H9 (cell line): ENCODE measurements at regions not wholly inside any gene's neighbourhood (a gene's known extent, or its start where the extent isn't known, plus 50 kb on each side); places are given as distances from the start of the nearest gene placed in this dataset.

Experiments
- DNase-seq: peaks from one replicate; pipeline ENCODE4 v3.0.0-alpha.2; 2017
- H2AFZ ChIP-seq: one replicate; pipeline ENCODE4 v1.6.1; 2013; ENCODE audit warnings: mild to moderate bottlenecking, low read length, control low read depth, moderate library complexity
- H2AK5ac ChIP-seq: 2 replicates; pipeline ENCODE4 v1.6.1; 2013; ENCODE audit warnings: low read length, control low read depth, mixed read lengths; ENCODE audit not compliant: insufficient read length
- H2BK120ac ChIP-seq: one replicate; pipeline ENCODE4 v1.6.1; 2013; ENCODE audit warnings: low read depth, mild to moderate bottlenecking, low read length, control low read depth, inconsistent platforms; ENCODE audit not compliant: poor library complexity, severe bottlenecking
- H2BK12ac ChIP-seq: 2 replicates; pipeline ENCODE4 v1.6.1; 2013; ENCODE audit warnings: low read length, control low read depth, mixed read lengths, low read depth; ENCODE audit not compliant: insufficient read length
- H2BK15ac ChIP-seq: 2 replicates; pipeline ENCODE4 v1.6.1; 2013; ENCODE audit warnings: low read depth, low read length, control low read depth
- H2BK20ac ChIP-seq: one replicate; pipeline ENCODE4 v1.6.1; 2013; ENCODE audit warnings: low read depth, mild to moderate bottlenecking, low read length, control low read depth, inconsistent platforms; ENCODE audit not compliant: poor library complexity, severe bottlenecking
- H2BK5ac ChIP-seq: 2 replicates; pipeline ENCODE4 v1.6.1; 2013; ENCODE audit warnings: low read length, control low read depth, mixed read lengths; ENCODE audit not compliant: insufficient read length
- H3K14ac ChIP-seq: 2 replicates; pipeline ENCODE4 v1.6.1; 2013; ENCODE audit warnings: low read length, control low read depth; ENCODE audit not compliant: insufficient read depth
- H3K18ac ChIP-seq: 2 replicates; pipeline ENCODE4 v1.6.1; 2013; ENCODE audit warnings: low read depth, mild to moderate bottlenecking, mixed read lengths, low read length, control low read depth; ENCODE audit not compliant: insufficient read length
- H3K23ac ChIP-seq: 2 replicates; pipeline ENCODE4 v1.6.1; 2013; ENCODE audit warnings: low read length, control low read depth, mixed read lengths, low read depth; ENCODE audit not compliant: insufficient read length
- H3K23me2 ChIP-seq: 2 replicates; pipeline ENCODE4 v1.6.1; 2013; ENCODE audit warnings: low read depth, mild to moderate bottlenecking, mixed read lengths, low read length, control low read depth; ENCODE audit not compliant: insufficient read length, poor library complexity, severe bottlenecking
- H3K27ac ChIP-seq: 2 replicates; pipeline ENCODE4 v1.5.1; 2013; ENCODE audit warnings: low read length, control low read depth, mixed read lengths, low read depth; ENCODE audit not compliant: insufficient read length
- H3K27me3 ChIP-seq: 2 replicates; pipeline ENCODE4 v1.6.1; 2013; ENCODE audit warnings: low read length, control low read depth, inconsistent platforms; ENCODE audit not compliant: insufficient read depth
- H3K4ac ChIP-seq: 2 replicates; pipeline ENCODE4 v1.6.1; 2013; ENCODE audit warnings: low read depth, mild to moderate bottlenecking, control low read depth, inconsistent platforms, low read length, moderate library complexity
- H3K4me1 ChIP-seq: 2 replicates; pipeline ENCODE4 v1.6.1; 2013; ENCODE audit warnings: low read length, control low read depth, inconsistent platforms; ENCODE audit not compliant: insufficient read depth
- H3K4me2 ChIP-seq: 2 replicates; pipeline ENCODE4 v1.6.1; 2013; ENCODE audit warnings: low read length, control low read depth, mixed read lengths; ENCODE audit not compliant: insufficient read length, insufficient read depth
- H3K56ac ChIP-seq: 2 replicates; pipeline ENCODE4 v1.6.1; 2013; ENCODE audit warnings: low read depth, mild to moderate bottlenecking, mixed read lengths, low read length, control low read depth; ENCODE audit not compliant: insufficient read length
- H3K79me1 ChIP-seq: 2 replicates; pipeline ENCODE4 v1.6.1; 2013; ENCODE audit warnings: low read depth, mild to moderate bottlenecking, moderate library complexity, low read length, control low read depth, inconsistent platforms; ENCODE audit not compliant: insufficient read depth, poor library complexity, severe bottlenecking
- H3K79me2 ChIP-seq: 2 replicates; pipeline ENCODE4 v1.6.1; 2013; ENCODE audit warnings: low read length, control low read depth, inconsistent platforms; ENCODE audit not compliant: insufficient read depth
- H3K9ac ChIP-seq: 2 replicates; pipeline ENCODE4 v1.6.1; 2013; ENCODE audit warnings: low read length, control low read depth, mixed read lengths; ENCODE audit not compliant: insufficient read length; ENCODE audit errors: extremely low read depth
- H3K9me3 ChIP-seq: one replicate; pipeline ENCODE4 v1.6.1; 2013; ENCODE audit warnings: low read depth, low read length, inconsistent platforms; ENCODE audit not compliant: control insufficient read depth
- H3T11ph ChIP-seq: one replicate; pipeline ENCODE4 v1.6.1; 2013; ENCODE audit warnings: mild to moderate bottlenecking, low read length, control low read depth, inconsistent platforms
- H4K20me1 ChIP-seq: one replicate; pipeline ENCODE4 v1.6.1; 2013; ENCODE audit not compliant: control insufficient read depth, insufficient read length, insufficient read depth
- H4K5ac ChIP-seq: 2 replicates; pipeline ENCODE4 v1.6.1; 2013; ENCODE audit warnings: low read depth, mild to moderate bottlenecking, mixed read lengths, low read length, control low read depth; ENCODE audit not compliant: insufficient read length
- H4K8ac ChIP-seq: replicated peaks from 2 replicates; pipeline ENCODE4 v1.6.1; 2013; ENCODE audit warnings: low read length, control low read depth, mixed read lengths, low read depth; ENCODE audit not compliant: insufficient read length
- H4K91ac ChIP-seq: 2 replicates; pipeline ENCODE4 v1.6.1; 2013; ENCODE audit warnings: low read depth, mild to moderate bottlenecking, moderate library complexity, mixed read lengths, low read length, control low read depth; ENCODE audit not compliant: insufficient read length
- H3K27ac Mint-ChIP-seq, 3 experiments: 2 replicates in 2 of 3; 3 replicates in 1 of 3; pipeline ENCODE4 v1.8.0; 2020 to 2021; ENCODE audit warnings: mixed read lengths in 3 of 3, mild to moderate bottlenecking in 1 of 3, moderate library complexity in 1 of 3
- H3K27me3 Mint-ChIP-seq: 2 replicates; pipeline ENCODE4 v1.8.0; 2021; ENCODE audit warnings: low read depth, mild to moderate bottlenecking, moderate library complexity, mixed read lengths
- H3K36me3 Mint-ChIP-seq, 3 experiments: 2 replicates in 2 of 3; 3 replicates in 1 of 3; pipeline ENCODE4 v1.8.0; 2020 to 2021; ENCODE audit warnings: low read depth in 3 of 3, mixed read lengths in 3 of 3; ENCODE audit not compliant: insufficient read depth in 1 of 3
- H3K4me1 Mint-ChIP-seq, 2 experiments: 2 replicates each; pipeline ENCODE4 v1.8.0; 2020; ENCODE audit warnings: mixed read lengths in 2 of 2
- H3K4me3 Mint-ChIP-seq, 2 experiments: 2 replicates in 1 of 2; 3 replicates in 1 of 2; pipeline ENCODE4 v1.8.0; 2020 to 2021; ENCODE audit warnings: mild to moderate bottlenecking in 2 of 2, mixed read lengths in 2 of 2, moderate library complexity in 1 of 2
- H3K9me3 Mint-ChIP-seq, 2 experiments: 2 replicates in 1 of 2; 3 replicates in 1 of 2; pipeline ENCODE4 v1.8.0; 2020; ENCODE audit warnings: mild to moderate bottlenecking in 2 of 2, mixed read lengths in 2 of 2, moderate library complexity in 1 of 2
- WGBS: extraction: QIAGEN DNeasy Blood & Tissue Kit; methylation state at CpG from one replicate; pipeline ENCODE4 v1.1.7; 2013; ENCODE audit warnings: missing lambda C conversion rate, low lambda C conversion rate, mixed read lengths; ENCODE audit not compliant: insufficient read length; ENCODE audit errors: extremely low coverage; 5-methylcytosine and 5-hydroxymethylcytosine counted together
- TF ChIP-seq, protein P1 (sequence below): fragments of 200-600 bp; sonication (generic); conservative IDR thresholded peaks from 3 replicates; pipeline ENCODE4 v1.8.0; 2021; ENCODE audit warnings: antibody characterized with exemption, mild to moderate bottlenecking

DNA sequence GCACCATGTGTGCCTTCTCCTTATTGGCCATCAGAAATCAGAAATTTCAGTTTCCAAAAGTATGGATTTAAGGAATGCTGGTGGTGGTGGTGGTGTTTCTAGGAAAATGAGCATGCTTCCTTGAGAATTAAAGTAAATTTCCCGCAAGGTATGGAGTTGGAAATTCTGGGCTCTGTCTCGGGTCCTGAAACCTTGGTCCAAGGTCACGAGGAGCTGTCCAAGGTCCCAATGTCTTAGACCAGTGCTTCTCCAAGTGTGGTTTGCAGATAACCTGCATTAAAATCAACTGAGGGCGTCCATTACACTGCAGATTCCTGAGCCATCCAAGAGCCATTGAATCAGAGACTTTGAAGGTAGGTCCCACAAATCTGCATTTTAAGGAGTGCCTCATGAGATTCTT lies 210.9 kb upstream of the PKDCC start:
- peaks cover 6% of the 10 kb centered on the region in 2 experiments for H3K4me1 Mint-ChIP-seq
- H2BK120ac ChIP-seq = no peak overlapping the region
- no peak overlapping the region for H4K91ac ChIP-seq
- no peak overlapping the region for H3T11ph ChIP-seq
- H3K18ac ChIP-seq = no peak overlapping the region
- H2BK20ac ChIP-seq = no peak overlapping the region
- peaks cover 22% of the 10 kb centered on the region for H3K27me3 Mint-ChIP-seq
- H3K56ac ChIP-seq = no peak overlapping the region
- H3K4me1 ChIP-seq = no peaks in the 10 kb centered on the region
- no peak overlapping the region for H3K14ac ChIP-seq
- no peak overlapping the region for H2BK5ac ChIP-seq
- H3K36me3 Mint-ChIP-seq = no peaks in the 10 kb centered on the region
- no peak overlapping the region for H2BK12ac ChIP-seq
- H4K8ac ChIP-seq = no peak overlapping the region
- H4K5ac ChIP-seq = no peak overlapping the region
- WGBS = no CpG with 5 or more reads among the region's 4 CpGs
- H4K20me1 ChIP-seq = no peaks in the 10 kb centered on the region
- H3K4me3 Mint-ChIP-seq = no peak overlapping the region
- peaks cover 7% of the 10 kb centered on the region for H3K23me2 ChIP-seq
- no peaks in the 10 kb centered on the region for H3K79me2 ChIP-seq
- H3K27ac ChIP-seq = no peak overlapping the region
- no peak overlapping the region for H2AK5ac ChIP-seq
- DNase-seq = peak; percentile 54
- no peaks in the 10 kb centered on the region for H3K9me3 ChIP-seq
- H3K4ac ChIP-seq = no peak overlapping the region
- no peaks in the 10 kb centered on the region for H3K79me1 ChIP-seq
- no peaks in the 10 kb centered on the region for H3K9me3 Mint-ChIP-seq
- H3K23ac ChIP-seq = no peak overlapping the region
- H3K27me3 ChIP-seq = no peaks in the 10 kb centered on the region
- no peak overlapping the region for H3K27ac Mint-ChIP-seq
- no peak overlapping the region for H3K9ac ChIP-seq
- no peak overlapping the region for H2BK15ac ChIP-seq
- TF ChIP-seq, protein P1, sequence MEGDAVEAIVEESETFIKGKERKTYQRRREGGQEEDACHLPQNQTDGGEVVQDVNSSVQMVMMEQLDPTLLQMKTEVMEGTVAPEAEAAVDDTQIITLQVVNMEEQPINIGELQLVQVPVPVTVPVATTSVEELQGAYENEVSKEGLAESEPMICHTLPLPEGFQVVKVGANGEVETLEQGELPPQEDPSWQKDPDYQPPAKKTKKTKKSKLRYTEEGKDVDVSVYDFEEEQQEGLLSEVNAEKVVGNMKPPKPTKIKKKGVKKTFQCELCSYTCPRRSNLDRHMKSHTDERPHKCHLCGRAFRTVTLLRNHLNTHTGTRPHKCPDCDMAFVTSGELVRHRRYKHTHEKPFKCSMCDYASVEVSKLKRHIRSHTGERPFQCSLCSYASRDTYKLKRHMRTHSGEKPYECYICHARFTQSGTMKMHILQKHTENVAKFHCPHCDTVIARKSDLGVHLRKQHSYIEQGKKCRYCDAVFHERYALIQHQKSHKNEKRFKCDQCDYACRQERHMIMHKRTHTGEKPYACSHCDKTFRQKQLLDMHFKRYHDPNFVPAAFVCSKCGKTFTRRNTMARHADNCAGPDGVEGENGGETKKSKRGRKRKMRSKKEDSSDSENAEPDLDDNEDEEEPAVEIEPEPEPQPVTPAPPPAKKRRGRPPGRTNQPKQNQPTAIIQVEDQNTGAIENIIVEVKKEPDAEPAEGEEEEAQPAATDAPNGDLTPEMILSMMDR = no peak
- H2AFZ ChIP-seq = no peak overlapping the region
- no peak overlapping the region for H3K4me2 ChIP-seq
